GM12878 (cell line): ENCODE measurements at regions not wholly inside any gene's neighbourhood (a gene's known extent, or its start where the extent isn't known, plus 50 kb on each side); places are given as distances from the start of the nearest gene placed in this dataset.
"Not testable (repeated sequence)": the region's sequence is repeated elsewhere in the genome, so short reads cannot be mapped to it uniquely, and the experiment has no call there.

ENCODE experiments used
- ATAC-seq: fragments of 200-7000 bp; cut with Tn5 transposase; 3 replicates; pipeline ENCODE4 v1.9.1; 2020; ENCODE audit warnings: mild to moderate bottlenecking, moderate library complexity
- BruUV-seq: library from RNA; stranded (reverse); fragments of 400-500 nt; replicated peaks from 2 replicates; lab custom pipeline; 2021; lab: Mats Ljungman, UMichigan
- CTCF ChIA-PET: fragments of 300-600 bp; sonication (Branson Sonifier 250); formaldehyde crosslinking; extraction: SDS; loops from one replicate; lab custom pipeline; 2021; ENCODE audit warnings: inconsistent platforms; lab: Yijun Ruan, JAX
- POLR2A ChIA-PET: fragments of 350-600 bp; formaldehyde crosslinking; extraction: SDS; loops from one replicate; lab custom pipeline; 2021; ENCODE audit warnings: inconsistent platforms; lab: Charles Lee
- RAD21 ChIA-PET: fragments of 300-600 bp; sonication (Branson Sonifier 250); formaldehyde crosslinking; loops from one replicate; lab custom pipeline; 2023; ENCODE audit warnings: antibody characterized with exemption; ENCODE audit not compliant: unreplicated experiment; lab: Charles Lee
- SMC1A ChIA-PET: fragments of 300-600 bp; sonication (Branson Sonifier 250); formaldehyde crosslinking; loops from one replicate; lab custom pipeline; 2023; ENCODE audit not compliant: unreplicated experiment, uncharacterized antibody; lab: Charles Lee
- DNase-seq: peaks from one replicate; pipeline ENCODE4 v3.0.0-alpha.2; 2011; ENCODE audit warnings: low read depth, low spot score
- FAIRE-seq: peaks from 3 replicates; lab custom pipeline; 2011; peaks lifted over from hg19 to GRCh38; lab: Jason Lieb, UNC
- H2AFZ ChIP-seq: 2 replicates; pipeline ENCODE4 v1.6.0; 2011; ENCODE audit warnings: low read depth, low read length, control low read depth; ENCODE audit not compliant: control insufficient read depth
- H3K27ac ChIP-seq: 2 replicates; pipeline ENCODE4 v1.5.1; 2011; ENCODE audit warnings: control low read depth; ENCODE audit not compliant: control insufficient read depth, insufficient read depth
- H3K27me3 ChIP-seq, 2 experiments: replicated peaks in 1 of 2; 2 replicates each; pipeline versions ENCODE4 v1.6.0 to v1.6.1; 2011; ENCODE audit warnings: low read length in 1 of 2; ENCODE audit not compliant: control insufficient read depth in 2 of 2, insufficient read depth in 2 of 2
- H3K36me3 ChIP-seq, 2 experiments: 2 replicates each; pipeline ENCODE4 v1.5.1; 2011; ENCODE audit warnings: low read length in 1 of 2; ENCODE audit not compliant: control insufficient read depth in 2 of 2, insufficient read depth in 2 of 2
- H3K4me1 ChIP-seq: 2 replicates; pipeline ENCODE4 v1.6.1; 2011; ENCODE audit warnings: mild to moderate bottlenecking, low read length, moderate library complexity, mixed read lengths; ENCODE audit not compliant: control insufficient read depth, insufficient read depth
- H3K4me2 ChIP-seq: 2 replicates; pipeline ENCODE4 v1.6.0; 2011; ENCODE audit warnings: control low read depth; ENCODE audit not compliant: control insufficient read depth, insufficient read depth
- H3K4me3 ChIP-seq: fragments of 200-600 bp; sonication (generic); 2 replicates; pipeline ENCODE4 v1.5.1; 2016
- H3K79me2 ChIP-seq: 2 replicates; pipeline ENCODE4 v1.6.0; 2011; ENCODE audit warnings: low read length; ENCODE audit not compliant: control insufficient read depth, insufficient read depth
- H3K9ac ChIP-seq: 2 replicates; pipeline ENCODE4 v1.8.0; 2011; ENCODE audit warnings: low read length, control low read depth, mixed read lengths; ENCODE audit not compliant: control insufficient read depth, insufficient read depth
- H3K9me3 ChIP-seq: replicated peaks from 3 replicates; pipeline ENCODE4 v1.5.1; 2011; ENCODE audit warnings: mild to moderate bottlenecking, low read length; ENCODE audit not compliant: control insufficient read depth, insufficient read depth
- H4K20me1 ChIP-seq: 2 replicates; pipeline ENCODE4 v1.6.0; 2011; ENCODE audit not compliant: control insufficient read depth, insufficient read depth
- MYB ChIP-seq: fragments of 150-350 bp; IDR thresholded peaks from 2 replicates; pipeline ENCODE4 v1.6.1; 2014; ENCODE audit warnings: mild to moderate bottlenecking, low read depth, low read length, borderline replicate concordance
- PAX5 ChIP-seq: IDR thresholded peaks from 2 replicates; pipeline ENCODE4 v1.6.1; 2011; ENCODE audit warnings: low read depth, low read length, borderline replicate concordance
- POLR2AphosphoS5 ChIP-seq: IDR thresholded peaks from 2 replicates; pipeline ENCODE4 v1.6.1; 2011; ENCODE audit warnings: mild to moderate bottlenecking, low read length, inconsistent platforms
- SREBF1 ChIP-seq: IDR thresholded peaks from 2 replicates; pipeline ENCODE4 v1.6.1; 2012; ENCODE audit warnings: mild to moderate bottlenecking, low read length
- WGBS: methylation state at CpG from one replicate; pipeline ENCODE4 v1.1.6; 2016; ENCODE audit warnings: low lambda C conversion rate; ENCODE audit not compliant: insufficient replicate concordance, insufficient coverage; ENCODE audit errors: missing lambda C conversion rate; 5-methylcytosine and 5-hydroxymethylcytosine counted together
- in situ Hi-C: fragments of 300-500 bp; cut with MboI; formaldehyde crosslinking; loops from 9 replicates; pipeline ENCODE4 v1.14.3; 2018; ENCODE audit warnings: mixed read lengths
- intact Hi-C: fragments of 100-400 bp; cut with micrococcal nuclease; formaldehyde crosslinking; loops from one replicate; pipeline ENCODE4 v1.14.2; 2022; ENCODE audit not compliant: unreplicated experiment
- TF ChIP-seq, protein P1 (sequence below): IDR thresholded peaks from 2 replicates; pipeline ENCODE4 v1.6.1; 2011; ENCODE audit warnings: borderline replicate concordance, low read depth, mild to moderate bottlenecking, moderate library complexity, low read length; ENCODE audit not compliant: insufficient read depth, poor library complexity, severe bottlenecking

DNA sequence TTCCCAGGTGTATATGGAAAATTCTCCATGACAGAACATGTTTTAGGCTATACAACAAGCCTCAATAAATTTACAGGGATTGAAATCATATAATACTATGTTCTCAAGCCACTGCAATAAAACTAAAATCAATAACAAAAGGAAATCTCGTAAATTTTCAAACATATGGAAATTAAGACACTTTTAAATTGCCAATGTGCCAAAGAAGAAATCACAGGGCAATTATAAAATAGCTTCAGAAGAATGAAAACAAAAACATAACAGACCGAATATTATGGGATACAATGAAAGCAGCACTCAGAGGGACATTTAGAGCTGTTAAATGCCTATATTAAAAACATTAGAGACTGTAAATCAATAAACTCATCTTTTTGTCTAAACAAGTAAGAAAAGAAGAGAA is 555.7 kb upstream of the B3GAT1 start (continued):
- TF ChIP-seq SREBF1 (no peak), POLR2AphosphoS5 (no peak), MYB (no peak)
- TF ChIP-seq, all 136 proteins: peak for 0

DNA sequence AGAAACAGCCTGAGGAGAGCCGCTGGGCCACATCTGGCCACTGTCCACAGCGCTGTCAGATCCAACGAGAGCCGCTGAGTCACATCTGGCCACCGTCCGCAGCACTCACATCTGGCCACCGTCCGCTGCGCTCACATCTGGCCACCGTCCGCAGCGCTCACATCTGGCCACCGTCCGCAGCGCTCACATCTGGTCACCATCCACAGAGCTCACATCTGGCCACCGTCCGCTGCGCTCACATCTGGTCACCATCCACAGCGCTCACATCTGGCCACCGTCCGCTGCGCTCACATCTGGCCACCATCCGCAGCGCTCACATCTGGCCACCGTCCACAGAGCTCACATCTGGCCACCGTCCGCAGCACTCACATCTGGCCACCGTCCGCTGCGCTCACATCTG is 549.3 kb upstream of the B3GAT1 start:
- SMC1A ChIA-PET, RAD21 ChIA-PET, ATAC-seq, H3K4me2 ChIP-seq, H3K27me3 ChIP-seq, H3K9me3 ChIP-seq, BruUV-seq, H3K4me3 ChIP-seq, H4K20me1 ChIP-seq, DNase-seq, in situ Hi-C loops, H3K27ac ChIP-seq, H3K9ac ChIP-seq, H3K36me3 ChIP-seq, CTCF ChIA-PET, FAIRE-seq, POLR2A ChIA-PET, H3K79me2 ChIP-seq, H2AFZ ChIP-seq, H3K4me1 ChIP-seq, intact Hi-C loops: not testable (repeated sequence)
- WGBS: 78% methylated on average over 29 of the region's 30 CpGs
- TF ChIP-seq PAX5: peak; percentile 51; the same call in 1 of the 2 replicates
- TF ChIP-seq, protein P1, sequence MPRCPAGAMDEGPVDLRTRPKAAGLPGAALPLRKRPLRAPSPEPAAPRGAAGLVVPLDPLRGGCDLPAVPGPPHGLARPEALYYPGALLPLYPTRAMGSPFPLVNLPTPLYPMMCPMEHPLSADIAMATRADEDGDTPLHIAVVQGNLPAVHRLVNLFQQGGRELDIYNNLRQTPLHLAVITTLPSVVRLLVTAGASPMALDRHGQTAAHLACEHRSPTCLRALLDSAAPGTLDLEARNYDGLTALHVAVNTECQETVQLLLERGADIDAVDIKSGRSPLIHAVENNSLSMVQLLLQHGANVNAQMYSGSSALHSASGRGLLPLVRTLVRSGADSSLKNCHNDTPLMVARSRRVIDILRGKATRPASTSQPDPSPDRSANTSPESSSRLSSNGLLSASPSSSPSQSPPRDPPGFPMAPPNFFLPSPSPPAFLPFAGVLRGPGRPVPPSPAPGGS: peak; percentile 30
- TF ChIP-seq, all 136 proteins: peak for 2; not testable (repeated sequence) for 134
